HUES6 (cell line): ENCODE measurements at regions not wholly inside any gene's neighbourhood (a gene's known extent, or its start where the extent isn't known, plus 50 kb on each side); places are given as distances from the start of the nearest gene placed in this dataset.

ENCODE experiments used
- H3K27ac ChIP-seq: 2 replicates; pipeline ENCODE4 v1.7.0; 2013; ENCODE audit warnings: low read depth, mild to moderate bottlenecking, low read length, inconsistent platforms
- H3K27me3 ChIP-seq: 2 replicates; pipeline ENCODE4 v1.6.1; 2013; ENCODE audit warnings: low read length; ENCODE audit not compliant: control insufficient read depth, insufficient read depth
- H3K36me3 ChIP-seq: 2 replicates; pipeline ENCODE4 v1.6.1; 2013; ENCODE audit warnings: low read length; ENCODE audit not compliant: control insufficient read depth, insufficient read depth
- H3K4me1 ChIP-seq: 2 replicates; pipeline ENCODE4 v1.6.1; 2013; ENCODE audit warnings: low read length; ENCODE audit not compliant: control insufficient read depth, insufficient read depth
- H3K4me3 ChIP-seq: 2 replicates; pipeline ENCODE4 v1.5.1; 2013; ENCODE audit warnings: low read depth, low read length
- H3K9ac ChIP-seq: one replicate; pipeline ENCODE4 v1.6.1; 2013; ENCODE audit warnings: mild to moderate bottlenecking, low read length
- H3K9me3 ChIP-seq: 2 replicates; pipeline ENCODE4 v1.6.1; 2013; ENCODE audit warnings: low read depth, low read length; ENCODE audit not compliant: control insufficient read depth, insufficient read depth

DNA sequence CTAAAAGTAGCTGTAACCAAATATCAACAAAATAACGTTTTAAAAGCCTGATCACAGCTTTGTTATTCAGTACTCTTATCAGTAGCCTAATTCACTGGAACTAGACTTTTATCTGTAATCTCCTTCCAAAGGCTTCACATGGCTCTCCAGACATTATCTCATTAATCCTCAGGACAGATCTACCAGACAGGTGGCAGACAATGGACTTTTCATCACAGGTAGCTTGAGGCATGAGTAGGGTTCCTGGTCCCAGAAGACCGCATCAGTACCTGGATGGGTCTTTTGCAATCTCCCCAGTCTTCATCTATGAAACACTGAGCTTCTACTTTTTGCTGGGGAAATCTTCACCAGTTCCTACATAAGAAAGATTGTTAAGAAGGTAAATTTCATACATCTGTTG is 132.2 kb upstream of the FOXD3 start:
- Histone ChIP-seq H3K4me3 (no peak overlapping the region), H3K9ac (no peak overlapping the region), H3K36me3 (no peaks in the 10 kb centered on the region), H3K9me3 (no peaks in the 10 kb centered on the region), H3K27ac (0 out of 2 replicates have a peak overlapping the region, but pooled peaks have one; percentile 21), H3K27me3 (peaks cover 6% of the 10 kb centered on the region), H3K4me1 (peaks cover 36% of the 10 kb centered on the region)

DNA sequence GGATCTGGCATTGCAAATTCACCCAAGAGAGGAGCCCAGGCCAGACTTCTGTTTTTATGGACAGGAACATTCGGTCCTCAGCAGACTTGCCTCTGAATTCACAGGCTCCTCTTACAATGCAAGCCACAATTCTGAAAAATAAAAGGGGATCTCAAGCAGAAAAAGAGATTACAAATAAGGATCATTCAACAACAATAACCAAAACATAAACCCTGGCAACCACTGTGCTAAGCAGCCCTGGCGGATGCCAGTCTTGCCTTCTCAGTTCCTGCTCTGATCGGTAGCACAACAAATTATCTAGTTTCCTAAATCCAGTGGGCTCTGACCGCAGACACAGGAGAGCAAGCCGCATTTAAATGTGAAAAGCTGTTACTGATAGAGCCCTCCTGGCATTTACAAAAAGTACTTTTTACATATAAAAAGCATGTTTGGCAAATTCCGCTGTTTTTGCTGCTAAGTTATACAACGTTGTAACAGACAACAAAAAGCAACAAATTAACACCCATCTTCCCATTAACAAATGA is 123.4 kb upstream of the FOXD3 start:
- Histone ChIP-seq H3K27me3 (peaks cover 66% of the 10 kb centered on the region), H3K9ac (no peak overlapping the region), H3K4me1 (peaks cover 35% of the 10 kb centered on the region), H3K4me3 (peak overlapping the region; percentile 28; the same call in 1 of the 2 replicates), H3K9me3 (peaks cover 5% of the 10 kb centered on the region; the same call in 1 of the 2 replicates), H3K27ac (no peak overlapping the region), H3K36me3 (no peaks in the 10 kb centered on the region)

GRCh38 chr1:63199706-63200335 is 122.5 kb upstream of the FOXD3 start:
- H3K4me1 ChIP-seq, result peaks cover 35% of the 10 kb centered on the region
- no peak overlapping the region for H3K9ac ChIP-seq
- H3K4me3 ChIP-seq, result 0 out of 2 replicates have a peak overlapping the region, but pooled peaks have one; percentile 28
- H3K27me3 ChIP-seq, result peaks cover 66% of the 10 kb centered on the region
- H3K9me3 ChIP-seq, result peaks cover 5% of the 10 kb centered on the region; the same call in 1 of the 2 replicates
- H3K27ac ChIP-seq, result no peak overlapping the region
- H3K36me3 ChIP-seq, result no peaks in the 10 kb centered on the region

GRCh38 chr1:63200676-63201075 is 121.7 kb upstream of the FOXD3 start:
- no peaks in the 10 kb centered on the region for H3K36me3 ChIP-seq
- H3K9me3 ChIP-seq, result peaks cover 6% of the 10 kb centered on the region
- H3K27me3 ChIP-seq, result peaks cover 60% of the 10 kb centered on the region
- no peak overlapping the region for H3K27ac ChIP-seq
- H3K4me3 ChIP-seq, result no peak overlapping the region
- peaks cover 35% of the 10 kb centered on the region for H3K4me1 ChIP-seq
- no peak overlapping the region for H3K9ac ChIP-seq

- H3K27me3 ChIP-seq, result peaks cover 33% of the 10 kb centered on the region
- no peaks in the 10 kb centered on the region for H3K36me3 ChIP-seq
- H3K4me1 ChIP-seq, result peaks cover 24% of the 10 kb centered on the region
- H3K4me3 ChIP-seq, result no peak overlapping the region
- H3K9ac ChIP-seq, result no peak overlapping the region
- peaks cover 4% of the 10 kb centered on the region; the same call in 1 of the 2 replicates for H3K9me3 ChIP-seq
- no peak overlapping the region for H3K27ac ChIP-seq
These were observed 118.7 kb upstream of the FOXD3 start for GRCh38 chr1:63203641-63204040.

- peaks cover 19% of the 10 kb centered on the region for H3K27me3 ChIP-seq
- peaks cover 4% of the 10 kb centered on the region; the same call in 1 of the 2 replicates for H3K9me3 ChIP-seq
- H3K36me3 ChIP-seq, result no peaks in the 10 kb centered on the region
- H3K27ac ChIP-seq, result no peak overlapping the region
- H3K4me3 ChIP-seq, result no peak overlapping the region
- H3K4me1 ChIP-seq, result peaks cover 3% of the 10 kb centered on the region; the same call in 1 of the 2 replicates
- H3K9ac ChIP-seq, result no peak overlapping the region
These were observed 116.6 kb upstream of the FOXD3 start for GRCh38 chr1:63205776-63206175.

DNA sequence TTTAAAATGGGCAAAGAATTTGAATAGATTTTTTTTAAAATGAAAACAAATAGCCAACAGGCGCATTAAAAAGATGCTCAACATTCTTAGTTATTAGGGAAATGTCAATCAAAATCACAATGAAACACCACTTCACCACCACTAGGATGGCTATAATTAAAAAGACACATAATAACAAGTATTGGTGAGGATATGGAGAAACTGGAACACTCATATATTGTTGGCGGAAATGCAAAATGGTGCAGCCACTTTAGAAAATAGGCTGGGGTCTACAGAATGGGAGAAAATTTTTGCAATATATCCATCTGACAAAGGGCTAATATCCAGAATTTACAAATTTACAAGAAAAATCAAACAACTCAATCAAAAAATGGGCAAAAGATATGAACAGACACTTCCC is 107.8 kb upstream of the FOXD3 start:
- Histone ChIP-seq H3K36me3 (no peaks in the 10 kb centered on the region), H3K9me3 (peaks cover 3% of the 10 kb centered on the region; the same call in 1 of the 2 replicates), H3K4me1 (no peaks in the 10 kb centered on the region), H3K27ac (no peak overlapping the region), H3K27me3 (no peaks in the 10 kb centered on the region), H3K9ac (no peak overlapping the region), H3K4me3 (no peak overlapping the region)

- Histone ChIP-seq H3K27me3 (no peaks in the 10 kb centered on the region), H3K4me3 (no peak overlapping the region), H3K9ac (no peak overlapping the region), H3K27ac (no peak overlapping the region), H3K9me3 (no peaks in the 10 kb centered on the region), H3K36me3 (no peaks in the 10 kb centered on the region), H3K4me1 (no peaks in the 10 kb centered on the region)
These were observed 98.9 kb upstream of the FOXD3 start for GRCh38 chr1:63223426-63223825.

DNA sequence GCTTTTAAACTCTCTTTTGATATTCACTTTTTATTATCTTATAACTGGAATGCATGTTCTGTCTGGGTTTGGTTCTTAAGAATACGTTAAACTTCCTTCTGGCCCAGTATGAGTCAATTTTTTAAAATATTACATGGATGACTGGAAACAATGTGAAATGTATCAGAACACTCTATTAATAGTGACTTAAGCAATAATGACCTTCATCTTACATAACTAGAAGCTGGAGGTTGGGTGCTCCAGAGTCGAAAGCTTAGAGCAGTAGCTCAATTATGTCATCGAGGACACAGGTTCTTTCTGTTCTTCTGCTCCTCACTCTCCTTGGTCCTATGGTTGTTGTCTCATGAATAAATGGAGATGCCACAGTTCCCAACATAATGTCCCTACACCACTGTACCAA is 91.6 kb upstream of the FOXD3 start:
- Histone ChIP-seq H3K27me3 (no peaks in the 10 kb centered on the region), H3K27ac (no peak overlapping the region), H3K9ac (no peak overlapping the region), H3K9me3 (peaks cover 5% of the 10 kb centered on the region; the same call in 1 of the 2 replicates), H3K36me3 (no peaks in the 10 kb centered on the region), H3K4me1 (no peaks in the 10 kb centered on the region), H3K4me3 (no peak overlapping the region)

- Histone ChIP-seq H3K27ac (no peak overlapping the region), H3K9ac (no peak overlapping the region), H3K9me3 (0 out of 2 replicates have a peak, but pooled peaks cover 2% of the 10 kb centered on the region), H3K4me1 (no peaks in the 10 kb centered on the region), H3K4me3 (no peak overlapping the region), H3K36me3 (no peaks in the 10 kb centered on the region), H3K27me3 (no peaks in the 10 kb centered on the region)
These were observed 83.6 kb upstream of the FOXD3 start for GRCh38 chr1:63238721-63239120.

GRCh38 chr1:63245186-63245585 is 77.2 kb upstream of the FOXD3 start:
- no peaks in the 10 kb centered on the region for H3K9me3 ChIP-seq
- H3K9ac ChIP-seq, result no peak overlapping the region
- no peaks in the 10 kb centered on the region for H3K4me1 ChIP-seq
- H3K4me3 ChIP-seq, result no peak overlapping the region
- H3K36me3 ChIP-seq, result no peaks in the 10 kb centered on the region
- H3K27ac ChIP-seq, result no peak overlapping the region
- no peaks in the 10 kb centered on the region for H3K27me3 ChIP-seq
